ENCODE measurements at regions not wholly inside any gene's neighbourhood (a gene's known extent, or its start where the extent isn't known, plus 50 kb on each side); places are given as distances from the start of the nearest gene placed in this dataset.

- no peak for TF ChIP-seq YY1 (IDR thresholded peaks at IDR 0.05; ENCODE audit: low read depth)
- no peak for TF ChIP-seq TCF12 (IDR thresholded peaks at IDR 0.05)
- no peak for TF ChIP-seq FOXJ3 (CRISPR knock-in tag; IDR thresholded peaks at IDR 0.05)
- no peak for TF ChIP-seq TAF1 (IDR thresholded peaks at IDR 0.05; ENCODE audit: borderline replicate concordance, low read depth, low read length)
- no peak for TF ChIP-seq CHD2 (IDR thresholded peaks at IDR 0.05; ENCODE audit: low read length, partially characterized antibody)
- no peak for TF ChIP-seq FOXM1 (IDR thresholded peaks at IDR 0.05; ENCODE audit: low read depth)
Measured at GRCh38 chr19:30215248-30215647, 156.9 kb upstream of the ZNF536 start (continued).

- no peaks in the 10 kb centered on the region for H3K9me2 ChIP-seq
- POLR2A ChIA-PET, result no interaction called here
- H3K9me3 ChIP-seq, result no peaks in the 10 kb centered on the region
- 86% methylated on average over 4 of the region's 4 CpGs for WGBS (ENCODE audit: low lambda C conversion rate)
- DNase-seq, result no peak
- H3K4me2 ChIP-seq, result no peak overlapping the region
- H4K20me1 ChIP-seq (ENCODE audit: insufficient read depth), result no peaks in the 10 kb centered on the region
- CTCF ChIA-PET, result interaction anchor here (0.7 to 1.5 kb wide), 3 partner anchors 11 to 457 kb away, joined by 3 to 4 read pairs (median 3); no protein-coding TSS in a partner anchor
- TF ChIP-seq TEAD4 (IDR thresholded peaks at IDR 0.05; ENCODE audit: borderline replicate concordance, insufficient read depth), result no peak
- TF ChIP-seq TCF12 (IDR thresholded peaks at IDR 0.05), result no peak
- TF ChIP-seq, protein P1, sequence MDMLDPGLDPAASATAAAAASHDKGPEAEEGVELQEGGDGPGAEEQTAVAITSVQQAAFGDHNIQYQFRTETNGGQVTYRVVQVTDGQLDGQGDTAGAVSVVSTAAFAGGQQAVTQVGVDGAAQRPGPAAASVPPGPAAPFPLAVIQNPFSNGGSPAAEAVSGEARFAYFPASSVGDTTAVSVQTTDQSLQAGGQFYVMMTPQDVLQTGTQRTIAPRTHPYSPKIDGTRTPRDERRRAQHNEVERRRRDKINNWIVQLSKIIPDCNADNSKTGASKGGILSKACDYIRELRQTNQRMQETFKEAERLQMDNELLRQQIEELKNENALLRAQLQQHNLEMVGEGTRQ (IDR thresholded peaks at IDR 0.05; ENCODE audit: borderline replicate concordance, low read depth, low read length), result no peak
- no peak for TF ChIP-seq CHD2 (IDR thresholded peaks at IDR 0.05; ENCODE audit: low read length, partially characterized antibody)
- no peak for TF ChIP-seq FOXJ3 (CRISPR knock-in tag; IDR thresholded peaks at IDR 0.05)
- no peak for TF ChIP-seq NFIC (IDR thresholded peaks at IDR 0.05; ENCODE audit: borderline replicate concordance)
- TF ChIP-seq FOSL2 (IDR thresholded peaks at IDR 0.05; ENCODE audit: borderline replicate concordance, low read depth), result no peak
- TF ChIP-seq REST (IDR thresholded peaks at IDR 0.05; ENCODE audit: low read depth, low read length), result no peak
- TF ChIP-seq FOXM1 (IDR thresholded peaks at IDR 0.05; ENCODE audit: low read depth), result no peak
- TF ChIP-seq, protein P2, sequence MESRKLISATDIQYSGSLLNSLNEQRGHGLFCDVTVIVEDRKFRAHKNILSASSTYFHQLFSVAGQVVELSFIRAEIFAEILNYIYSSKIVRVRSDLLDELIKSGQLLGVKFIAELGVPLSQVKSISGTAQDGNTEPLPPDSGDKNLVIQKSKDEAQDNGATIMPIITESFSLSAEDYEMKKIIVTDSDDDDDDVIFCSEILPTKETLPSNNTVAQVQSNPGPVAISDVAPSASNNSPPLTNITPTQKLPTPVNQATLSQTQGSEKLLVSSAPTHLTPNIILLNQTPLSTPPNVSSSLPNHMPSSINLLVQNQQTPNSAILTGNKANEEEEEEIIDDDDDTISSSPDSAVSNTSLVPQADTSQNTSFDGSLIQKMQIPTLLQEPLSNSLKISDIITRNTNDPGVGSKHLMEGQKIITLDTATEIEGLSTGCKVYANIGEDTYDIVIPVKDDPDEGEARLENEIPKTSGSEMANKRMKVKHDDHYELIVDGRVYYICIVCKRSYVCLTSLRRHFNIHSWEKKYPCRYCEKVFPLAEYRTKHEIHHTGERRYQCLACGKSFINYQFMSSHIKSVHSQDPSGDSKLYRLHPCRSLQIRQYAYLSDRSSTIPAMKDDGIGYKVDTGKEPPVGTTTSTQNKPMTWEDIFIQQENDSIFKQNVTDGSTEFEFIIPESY (IDR thresholded peaks at IDR 0.05; ENCODE audit: borderline replicate concordance, low read depth), result no peak
- TF ChIP-seq JUND (IDR thresholded peaks at IDR 0.05), result no peak
- no peak for TF ChIP-seq IRF3 (IDR thresholded peaks at IDR 0.05; ENCODE audit: low read depth, low read length)
- no peak for TF ChIP-seq TAF1 (IDR thresholded peaks at IDR 0.05; ENCODE audit: borderline replicate concordance, low read depth, low read length)
- no peak for TF ChIP-seq NRF1 (IDR thresholded peaks at IDR 0.05; ENCODE audit: low read depth, low read length)
- TF ChIP-seq EP300 (IDR thresholded peaks at IDR 0.05; ENCODE audit: borderline replicate concordance in 1 of 2, low read depth in 1 of 2, low read length in 1 of 2), result no peak
- no peak for TF ChIP-seq GATA2 (CRISPR knock-in tag; IDR thresholded peaks at IDR 0.05)
- TF ChIP-seq RCOR1 (IDR thresholded peaks at IDR 0.05; ENCODE audit: low read length), result no peak
- TF ChIP-seq EZH2phosphoT487 (IDR thresholded peaks at IDR 0.05; ENCODE audit: borderline replicate concordance, low read depth), result no peak
- TF ChIP-seq ELF1 (IDR thresholded peaks at IDR 0.05), result no peak
- no peaks in the 10 kb centered on the region for H3K36me3 ChIP-seq (replicated peaks in 1 of 2; ENCODE audit: control insufficient read depth in 1 of 2, insufficient read depth in 2 of 2, low read length in 1 of 2)
- H3K4me3 ChIP-seq (ENCODE audit: low read depth in 2 of 2, low read length in 1 of 2), result no peak overlapping the region
- H3K4me1 ChIP-seq (ENCODE audit: control insufficient read depth in 1 of 2, insufficient read depth in 2 of 2, low read depth in 1 of 2, low read length in 1 of 2), result no peaks in the 10 kb centered on the region; a peak in 1 of 4 replicates
- no peak overlapping the region for H3K27ac ChIP-seq (ENCODE audit: low read depth in 2 of 2, low read length in 1 of 2)
- H2AFZ ChIP-seq (ENCODE audit: low read depth), result no peak overlapping the region
- H3K27me3 ChIP-seq (ENCODE audit: insufficient read depth), result no peaks in the 10 kb centered on the region
- H3K9ac ChIP-seq, result no peak overlapping the region
- no peaks in the 10 kb centered on the region for H3K79me2 ChIP-seq (ENCODE audit: insufficient read depth)
- H3F3A ChIP-seq (replicated peaks; ENCODE audit: insufficient read depth), result no peaks in the 10 kb centered on the region
Measured at GRCh38 chr19:30216453-30216852, 155.7 kb upstream of the ZNF536 start.

All from SK-N-SH (cell line).